HEK293T (cell line): ENCODE measurements at regions not wholly inside any gene's neighbourhood (a gene's known extent, or its start where the extent isn't known, plus 50 kb on each side); places are given as distances from the start of the nearest gene placed in this dataset.
"Not testable (repeated sequence)": the region's sequence is repeated elsewhere in the genome, so short reads cannot be mapped to it uniquely, and the experiment has no call there.

Source experiments
- CTCF ChIA-PET: fragments of 350-600 bp; formaldehyde crosslinking; extraction: SDS; loops from one replicate; lab custom pipeline; 2021; ENCODE audit warnings: antibody characterized with exemption, inconsistent platforms; lab: Yijun Ruan, JAX
- POLR2A ChIA-PET: fragments of 350-600 bp; formaldehyde crosslinking; extraction: SDS; loops from one replicate; lab custom pipeline; 2020; ENCODE audit warnings: antibody characterized with exemption, inconsistent platforms; lab: Yijun Ruan, JAX
- DNase-seq: peaks from one replicate; pipeline ENCODE4 v3.0.0; 2012; ENCODE audit warnings: mixed read lengths; ENCODE audit errors: extremely low spot score
- ARNT ChIP-seq: fragments of 450-650 bp; IDR thresholded peaks from 2 replicates; pipeline ENCODE4 v1.6.1; 2017; ENCODE audit warnings: mild to moderate bottlenecking
- BHLHE40 ChIP-seq: fragments of 450-650 bp; IDR thresholded peaks from 2 replicates; pipeline ENCODE4 v1.6.1; 2016; ENCODE audit warnings: mild to moderate bottlenecking, moderate library complexity, borderline replicate concordance
- CTBP1 ChIP-seq: fragments of 450-650 bp; IDR thresholded peaks from 2 replicates; pipeline ENCODE4 v1.6.1; 2016; ENCODE audit warnings: borderline replicate concordance
- ELF4 ChIP-seq: fragments of 450-650 bp; IDR thresholded peaks from 2 replicates; pipeline ENCODE4 v1.6.1; 2017; ENCODE audit warnings: antibody characterized with exemption
- FOXA1 ChIP-seq: fragments of 450-650 bp; IDR thresholded peaks from 2 replicates; pipeline ENCODE4 v1.6.1; 2016; ENCODE audit warnings: mild to moderate bottlenecking
- FOXK2 ChIP-seq: fragments of 450-650 bp; IDR thresholded peaks from 2 replicates; pipeline ENCODE4 v1.6.1; 2016; ENCODE audit warnings: mild to moderate bottlenecking
- FOXM1 ChIP-seq: fragments of 450-650 bp; IDR thresholded peaks from 2 replicates; pipeline ENCODE4 v1.6.1; 2017; ENCODE audit warnings: mild to moderate bottlenecking, borderline replicate concordance
- HDGF ChIP-seq: fragments of 450-650 bp; IDR thresholded peaks from 2 replicates; pipeline ENCODE4 v1.6.1; 2017; ENCODE audit warnings: antibody characterized with exemption, borderline replicate concordance
- L3MBTL2 ChIP-seq: fragments of 450-650 bp; conservative IDR thresholded peaks from 2 replicates; pipeline ENCODE4 v1.6.1; 2016; ENCODE audit warnings: mild to moderate bottlenecking
- LEF1 ChIP-seq: fragments of 450-650 bp; IDR thresholded peaks from 2 replicates; pipeline ENCODE4 v1.6.1; 2017; ENCODE audit warnings: mild to moderate bottlenecking, borderline replicate concordance
- NFRKB ChIP-seq: fragments of 450-650 bp; IDR thresholded peaks from 2 replicates; pipeline ENCODE4 v1.6.1; 2016; ENCODE audit warnings: mild to moderate bottlenecking, moderate library complexity
- SP1 ChIP-seq: fragments of 450-650 bp; IDR thresholded peaks from 2 replicates; pipeline ENCODE4 v1.6.1; 2017
- SUZ12 ChIP-seq: fragments of 450-650 bp; IDR thresholded peaks from 2 replicates; pipeline ENCODE4 v1.6.1; 2016; ENCODE audit warnings: mild to moderate bottlenecking
- TARDBP ChIP-seq: fragments of 450-650 bp; IDR thresholded peaks from 2 replicates; pipeline ENCODE4 v1.6.1; 2016
- ZNF384 ChIP-seq: fragments of 450-650 bp; IDR thresholded peaks from 2 replicates; pipeline ENCODE4 v1.6.1; 2016
- TF ChIP-seq, protein P1 (sequence below): fragments of 450-650 bp; IDR thresholded peaks from 2 replicates; pipeline ENCODE4 v1.6.1; 2016

DNA sequence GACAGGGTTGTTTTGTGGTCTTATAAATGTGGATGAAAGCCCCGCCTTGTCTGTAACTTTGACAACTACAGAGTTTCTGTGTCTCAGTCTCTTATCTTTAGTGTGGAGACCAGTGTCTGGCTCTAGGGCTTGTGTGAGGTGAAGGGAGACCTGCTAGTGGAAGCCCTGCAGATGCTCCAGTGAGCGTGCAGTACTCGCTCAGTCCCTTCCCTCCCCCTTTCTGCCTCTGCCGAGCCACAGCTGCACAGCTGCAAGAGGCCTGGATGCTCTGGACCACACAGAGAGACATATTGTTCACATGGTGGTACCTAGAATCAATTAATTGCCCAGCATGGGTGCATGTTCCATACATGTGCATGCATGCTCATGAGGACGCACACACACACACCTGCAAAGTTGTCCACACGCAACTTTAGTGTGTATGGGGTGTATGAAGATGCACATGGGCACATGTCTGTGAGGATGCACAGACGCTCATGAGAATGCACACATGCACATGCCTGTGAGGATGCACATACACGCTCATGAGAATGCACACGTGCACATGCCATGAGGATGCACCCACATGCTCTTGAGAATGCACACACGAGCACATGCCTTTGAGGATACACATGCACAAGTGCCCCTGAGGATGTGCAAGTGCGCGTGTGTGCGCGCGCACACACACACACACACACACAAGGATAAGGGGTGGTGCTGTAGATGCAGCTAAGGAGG lies 282.1 kb upstream of the HS6ST1 start:
- TF ChIP-seq FOXA1 (no peak), TARDBP (no peak), FOXK2 (no peak), HDGF (no peak), ZNF384 (no peak), ARNT (no peak), CTBP1 (no peak), NFRKB (no peak), SUZ12 (no peak), SP1 (no peak), FOXM1 (no peak), BHLHE40 (no peak), ELF4 (no peak), LEF1 (no peak), L3MBTL2 (no peak)
- TF ChIP-seq, protein P1, sequence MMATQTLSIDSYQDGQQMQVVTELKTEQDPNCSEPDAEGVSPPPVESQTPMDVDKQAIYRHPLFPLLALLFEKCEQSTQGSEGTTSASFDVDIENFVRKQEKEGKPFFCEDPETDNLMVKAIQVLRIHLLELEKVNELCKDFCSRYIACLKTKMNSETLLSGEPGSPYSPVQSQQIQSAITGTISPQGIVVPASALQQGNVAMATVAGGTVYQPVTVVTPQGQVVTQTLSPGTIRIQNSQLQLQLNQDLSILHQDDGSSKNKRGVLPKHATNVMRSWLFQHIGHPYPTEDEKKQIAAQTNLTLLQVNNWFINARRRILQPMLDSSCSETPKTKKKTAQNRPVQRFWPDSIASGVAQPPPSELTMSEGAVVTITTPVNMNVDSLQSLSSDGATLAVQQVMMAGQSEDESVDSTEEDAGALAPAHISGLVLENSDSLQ: no peak
- ChIA-PET CTCF (no interaction called here), POLR2A (no interaction called here)
- DNase-seq: no peak

GRCh38 chr2:128601298-128602037 lies 282.8 kb upstream of the HS6ST1 start:
- no peak for TF ChIP-seq CTBP1
- TF ChIP-seq, protein P1: no peak
- no peak for TF ChIP-seq FOXA1
- TF ChIP-seq SP1: no peak
- no peak for TF ChIP-seq L3MBTL2
- TF ChIP-seq HDGF: no peak
- TF ChIP-seq TARDBP: no peak
- no peak for TF ChIP-seq ZNF384
- TF ChIP-seq ARNT: no peak
- TF ChIP-seq NFRKB: no peak
- CTCF ChIA-PET: no interaction called here
- DNase-seq: no peak
- POLR2A ChIA-PET: no interaction called here

GRCh38 chr2:128602038-128602698 lies 283.5 kb upstream of the HS6ST1 start:
- ChIA-PET POLR2A (no interaction called here), CTCF (interaction anchor here (0.6 kb wide), 1 partner anchor 217 kb away, joined by 5 read pairs; no protein-coding TSS in a partner anchor)
- no peak for DNase-seq
- TF ChIP-seq ZNF384: no peak
- no peak for TF ChIP-seq TARDBP

DNA sequence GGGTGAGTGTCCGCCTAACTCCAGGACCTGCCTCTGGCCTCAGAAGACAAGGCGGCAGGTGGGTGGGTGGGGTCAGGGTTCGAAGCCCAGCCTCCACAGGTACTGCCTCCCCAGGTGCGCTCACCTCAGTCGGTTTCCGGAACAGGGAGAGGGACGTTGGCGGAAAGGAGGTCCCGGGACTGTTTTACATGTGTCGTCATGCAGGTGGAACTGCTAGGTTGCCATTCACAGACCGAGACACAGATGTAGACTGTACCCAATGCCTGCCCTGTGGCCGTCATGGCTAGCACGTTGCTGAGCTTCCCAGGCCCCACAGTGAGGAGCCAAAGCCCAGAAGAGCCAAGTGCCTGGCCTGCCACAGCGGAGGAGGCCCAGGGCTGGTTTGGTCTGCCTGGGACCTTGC lies 284.0 kb upstream of the HS6ST1 start:
- POLR2A ChIA-PET: no interaction called here
- TF ChIP-seq CTBP1: no peak
- no peak for TF ChIP-seq SUZ12
- CTCF ChIA-PET: interaction anchor here (0.6 kb wide), 1 partner anchor 217 kb away, joined by 5 read pairs; no protein-coding TSS in a partner anchor
- DNase-seq: no peak

DNA sequence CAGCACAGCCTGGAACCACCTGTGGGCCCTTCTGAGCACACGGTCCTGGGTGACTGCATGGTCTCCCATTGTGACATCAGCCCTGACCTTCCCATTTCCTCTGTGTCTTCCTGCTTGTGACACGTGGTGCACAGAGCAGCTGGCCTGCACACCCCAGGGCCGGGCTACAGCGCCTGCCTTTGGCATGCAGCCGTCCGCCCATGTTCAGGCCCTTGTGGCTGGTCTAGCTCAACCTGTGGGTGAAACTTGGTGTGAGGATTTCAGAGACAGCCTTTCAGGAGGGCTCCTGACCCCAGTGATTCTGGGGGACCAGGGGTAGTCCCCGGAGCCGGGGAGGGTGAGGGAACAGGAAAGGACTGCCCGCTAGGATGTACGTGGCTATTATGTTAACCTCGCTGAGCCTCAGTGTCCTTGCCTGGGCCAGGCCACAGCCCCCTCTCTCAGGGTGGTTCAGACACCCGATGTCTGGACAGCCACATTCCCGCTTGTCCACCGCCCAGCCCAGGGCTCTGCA lies 284.8 kb upstream of the HS6ST1 start:
- ChIA-PET POLR2A (no interaction called here), CTCF (no interaction called here)
- DNase-seq: no peak
- no peak for TF ChIP-seq FOXM1
- no peak for TF ChIP-seq CTBP1
- no peak for TF ChIP-seq ELF4
- TF ChIP-seq, protein P1: no peak
- no peak for TF ChIP-seq NFRKB
- TF ChIP-seq ARNT: no peak
- no peak for TF ChIP-seq LEF1
- TF ChIP-seq SUZ12: no peak
- TF ChIP-seq L3MBTL2: no peak
- no peak for TF ChIP-seq TARDBP
- TF ChIP-seq SP1: no peak
- no peak for TF ChIP-seq ZNF384

- no peak for DNase-seq
- TF ChIP-seq LEF1: no peak
- TF ChIP-seq SUZ12: no peak
- POLR2A ChIA-PET: no interaction called here
- CTCF ChIA-PET: no interaction called here
These were observed 285.4 kb upstream of the HS6ST1 start for GRCh38 chr2:128604045-128604444.

DNA sequence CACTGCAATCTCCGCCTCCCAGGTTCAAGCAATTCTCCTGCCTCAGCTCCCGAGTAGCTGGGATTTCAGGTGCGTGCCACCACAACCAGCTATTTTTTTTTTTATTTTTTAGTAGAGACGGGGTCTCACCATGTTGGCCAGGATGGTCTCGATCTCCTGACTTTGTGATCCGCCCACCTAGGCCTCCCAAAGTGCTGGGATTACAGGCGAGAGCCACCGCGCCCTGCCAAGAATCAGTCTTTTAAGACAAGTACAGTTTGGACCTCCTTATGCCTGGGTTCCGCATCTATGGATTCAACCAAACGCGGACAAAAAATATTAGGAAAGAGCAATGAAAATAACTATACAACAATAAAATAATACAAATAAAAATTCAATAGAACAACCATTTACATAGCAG lies 285.9 kb upstream of the HS6ST1 start:
- POLR2A ChIA-PET, CTCF ChIA-PET, DNase-seq: not testable (repeated sequence)
